GM12891 (cell line): ENCODE measurements at regions not wholly inside any gene's neighbourhood (a gene's known extent, or its start where the extent isn't known, plus 50 kb on each side); places are given as distances from the start of the nearest gene placed in this dataset.

Experiments
- POLR2A ChIP-seq: IDR thresholded peaks from 2 replicates; pipeline ENCODE4 v1.6.1; 2011; ENCODE audit warnings: low read depth, low read length, control low read depth
- POLR2AphosphoS5 ChIP-seq: IDR thresholded peaks from 2 replicates; pipeline ENCODE4 v1.6.1; 2011; ENCODE audit warnings: low read depth, low read length, control low read depth
- TAF1 ChIP-seq: IDR thresholded peaks from 2 replicates; pipeline ENCODE4 v1.6.1; 2011; ENCODE audit warnings: low read depth, low read length, control low read depth

DNA sequence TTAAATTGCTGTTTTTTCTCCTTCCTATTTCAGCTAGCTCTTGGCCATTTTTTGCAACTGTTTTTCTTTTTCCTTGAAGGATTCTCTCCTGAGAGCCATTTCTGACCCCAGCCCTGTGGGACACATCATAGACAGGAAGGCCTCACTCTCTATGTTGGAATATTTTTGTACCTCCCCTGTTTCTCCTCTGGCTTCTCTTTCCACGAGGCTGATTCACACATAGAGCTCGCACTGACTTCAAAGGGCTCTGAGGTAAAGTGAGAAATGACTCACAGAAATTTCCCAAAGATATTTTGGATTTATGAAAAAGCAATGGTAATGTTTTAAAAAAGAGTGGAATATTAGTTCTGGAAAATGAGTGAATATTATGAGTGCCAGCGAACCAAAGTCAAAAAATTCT, 181.7 kb upstream of the IGFBP7 start:
- TF ChIP-seq POLR2A = no peak
- no peak for TF ChIP-seq POLR2AphosphoS5
- TF ChIP-seq TAF1 = no peak
